Hepatic stellate cell (primary cell): ENCODE measurements at regions not wholly inside any gene's neighbourhood (a gene's known extent, or its start where the extent isn't known, plus 50 kb on each side); places are given as distances from the start of the nearest gene placed in this dataset.

Source experiments
- DNase-seq: peaks from one replicate; pipeline ENCODE4 v3.0.0; 2011; ENCODE audit warnings: low spot score

DNA sequence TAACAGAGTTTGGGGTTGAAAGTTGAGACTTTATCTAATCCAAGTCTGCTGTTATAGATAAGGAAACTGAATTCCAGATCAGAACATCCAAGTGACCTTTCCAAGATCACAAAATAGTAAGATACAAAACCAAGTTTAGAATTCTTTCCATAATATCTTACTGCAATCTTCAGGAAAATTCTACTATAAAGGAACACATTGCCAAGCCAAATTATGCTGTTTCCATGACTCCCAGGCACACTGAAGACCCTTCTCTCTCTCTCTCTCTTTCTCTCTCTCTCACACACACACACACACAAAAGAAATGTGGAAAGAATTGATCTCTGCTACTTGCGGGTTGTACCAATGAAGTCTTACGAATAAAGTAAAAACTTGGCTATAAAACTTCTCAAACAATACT lies 398.4 kb downstream of the METTL4 start:
- no peak for DNase-seq

DNA sequence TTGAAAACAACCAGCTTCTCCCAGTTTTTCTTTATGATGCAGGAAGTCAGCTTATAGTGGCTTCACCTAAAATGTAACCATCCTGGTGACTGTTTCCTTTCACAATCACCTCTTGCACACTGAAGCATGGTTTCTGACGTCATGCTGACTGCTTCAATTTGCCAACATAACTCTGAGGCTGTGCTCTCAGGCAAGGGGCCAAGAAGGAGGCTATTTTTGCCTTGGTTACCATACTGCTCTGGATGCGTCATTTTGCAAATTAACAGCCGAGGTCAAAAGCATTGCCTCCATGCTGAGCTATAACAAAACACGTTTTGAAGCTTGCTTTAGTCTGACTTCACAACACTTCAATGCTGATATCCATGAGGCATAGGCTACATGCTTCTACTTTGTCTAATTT lies 397.8 kb downstream of the METTL4 start:
- no peak for DNase-seq

DNA sequence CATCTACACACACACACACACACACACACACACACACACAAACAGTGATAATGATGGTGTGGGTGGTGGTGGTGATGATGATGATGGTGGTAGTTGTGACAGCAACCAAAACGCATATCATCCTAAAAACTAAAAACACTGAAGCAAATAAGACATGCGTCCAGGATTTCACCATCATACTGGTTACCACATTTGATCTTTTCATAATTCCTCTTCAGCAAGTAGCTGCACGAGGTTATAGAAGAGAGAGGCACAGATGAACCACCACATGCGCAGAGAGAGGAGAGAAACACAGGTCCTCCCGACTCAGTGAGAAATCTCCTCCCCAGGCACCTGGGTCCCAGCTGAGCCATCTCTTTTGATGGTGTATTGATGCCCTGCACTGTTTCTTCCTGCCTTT lies 393.3 kb downstream of the METTL4 start:
- DNase-seq, result no peak

GRCh38 chr18:2179498-2180183 lies 391.7 kb downstream of the METTL4 start:
- no peak for DNase-seq

DNA sequence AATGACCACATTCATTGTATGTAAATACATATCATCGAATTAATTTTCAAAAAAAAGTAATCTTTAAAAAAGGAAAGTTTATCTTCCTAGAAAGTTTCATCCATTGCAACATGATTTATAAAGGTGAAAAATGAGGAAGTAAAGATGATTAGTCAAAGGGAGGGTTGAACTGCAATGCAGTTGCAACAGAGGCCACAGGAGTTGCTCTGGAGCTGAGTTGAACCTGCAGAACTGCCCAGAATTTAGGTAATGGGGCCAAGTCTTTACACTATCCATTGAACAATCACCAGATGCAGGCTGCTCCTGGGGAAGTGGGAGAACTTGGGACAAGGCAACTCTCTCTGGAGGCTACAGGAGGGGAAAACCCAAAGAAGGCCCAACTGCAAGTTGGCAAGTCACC lies 390.7 kb downstream of the METTL4 start:
- DNase-seq, result no peak

- no peak for DNase-seq
Measured at GRCh38 chr18:2183432-2183831, 387.9 kb downstream of the METTL4 start.

- DNase-seq, result no peak
Measured at GRCh38 chr18:2186967-2187366, 384.3 kb downstream of the METTL4 start.

DNA sequence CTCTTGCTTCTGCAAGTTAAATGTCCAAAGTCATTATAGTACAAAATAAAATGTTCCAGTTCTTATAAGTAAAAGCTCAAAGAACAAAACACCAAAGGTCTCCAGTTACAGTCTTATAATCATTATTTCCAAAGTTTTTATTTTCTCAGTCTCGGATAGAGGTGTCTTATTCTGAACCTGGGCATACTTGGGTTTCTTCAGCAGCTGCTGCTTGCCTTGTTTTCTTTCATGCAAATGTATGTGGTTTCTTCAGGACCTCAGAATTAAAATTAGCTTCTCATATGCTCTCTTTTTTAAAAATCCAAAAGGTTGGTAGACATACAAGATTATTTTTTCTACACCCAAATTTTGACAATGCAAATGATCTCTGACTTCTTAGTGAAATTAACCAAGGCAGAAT lies 383.0 kb downstream of the METTL4 start:
- no peak for DNase-seq

DNA sequence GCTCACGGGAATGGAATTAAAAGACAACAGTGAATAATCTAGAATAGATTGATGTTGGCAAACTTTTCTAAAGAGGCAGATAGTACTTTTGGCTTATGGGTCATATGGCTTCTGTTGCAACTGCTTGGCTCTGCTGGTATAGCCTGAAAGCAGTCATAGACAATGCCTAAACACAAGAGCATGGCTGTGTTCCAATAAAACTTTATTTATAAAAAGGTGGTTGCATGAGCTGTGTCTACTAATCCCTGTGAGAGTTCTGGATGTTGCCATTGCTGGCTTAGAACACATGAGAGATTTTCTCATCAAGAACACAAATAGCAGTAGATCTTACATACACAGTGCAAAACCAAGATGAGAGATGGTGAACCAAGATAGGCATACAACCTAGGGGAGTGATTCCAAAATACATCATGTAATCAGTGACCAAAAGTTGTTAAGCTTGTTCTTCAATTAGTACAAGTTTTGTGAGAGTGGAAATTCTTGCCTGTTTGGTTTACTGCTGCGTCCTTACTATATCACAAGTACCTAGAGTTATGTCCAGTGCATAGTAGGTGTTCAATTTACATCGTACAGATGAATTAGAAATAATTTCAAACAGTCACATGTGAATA lies 380.0 kb downstream of the METTL4 start:
- DNase-seq, result no peak

GRCh38 chr18:2192562-2192961 lies 378.7 kb downstream of the METTL4 start:
- DNase-seq, result no peak

GRCh38 chr18:2197946-2198345 lies 373.4 kb downstream of the METTL4 start:
- no peak for DNase-seq

DNA sequence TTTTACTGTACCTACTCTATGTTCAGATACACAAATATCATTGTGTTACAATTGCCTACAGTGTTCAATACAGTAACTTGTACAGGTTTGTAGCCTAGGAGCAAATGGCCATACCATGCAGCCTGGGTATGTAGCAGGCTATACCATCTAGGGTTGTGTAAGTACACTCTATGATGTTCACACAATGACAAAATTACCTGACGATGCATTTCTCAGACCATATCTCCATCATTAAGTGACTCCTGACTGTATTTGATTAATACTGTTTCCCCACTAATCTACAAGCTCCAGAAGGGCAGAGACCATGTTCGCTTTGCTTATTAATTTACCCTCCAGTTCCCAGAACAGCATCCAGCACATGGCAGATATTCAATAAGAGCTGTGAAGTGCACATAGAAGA lies 372.2 kb downstream of the METTL4 start:
- no peak for DNase-seq

- no peak for DNase-seq
Measured at GRCh38 chr18:2201036-2201600, 370.2 kb downstream of the METTL4 start.

DNA sequence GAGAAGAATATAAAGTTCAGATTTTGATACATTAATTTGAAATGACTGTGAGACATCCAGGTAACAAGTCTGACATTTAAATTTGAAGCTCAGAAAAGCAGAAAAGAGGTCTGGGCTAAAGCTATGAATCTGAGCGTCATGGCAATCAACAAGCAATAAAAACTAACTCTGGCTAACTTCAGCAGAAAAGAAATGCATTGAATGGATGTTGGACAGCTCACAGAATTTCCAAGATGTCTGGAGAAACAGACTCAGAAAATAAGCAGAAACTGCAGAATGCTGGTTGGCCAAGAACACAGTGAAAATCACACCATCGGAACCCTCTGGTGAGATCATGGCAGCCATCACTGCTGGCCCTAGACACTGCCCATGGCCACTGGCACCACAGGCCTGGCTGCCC lies 366.6 kb downstream of the METTL4 start:
- DNase-seq, result no peak

- DNase-seq, result no peak
Measured at GRCh38 chr18:2207294-2207693, 364.0 kb downstream of the METTL4 start.

DNA sequence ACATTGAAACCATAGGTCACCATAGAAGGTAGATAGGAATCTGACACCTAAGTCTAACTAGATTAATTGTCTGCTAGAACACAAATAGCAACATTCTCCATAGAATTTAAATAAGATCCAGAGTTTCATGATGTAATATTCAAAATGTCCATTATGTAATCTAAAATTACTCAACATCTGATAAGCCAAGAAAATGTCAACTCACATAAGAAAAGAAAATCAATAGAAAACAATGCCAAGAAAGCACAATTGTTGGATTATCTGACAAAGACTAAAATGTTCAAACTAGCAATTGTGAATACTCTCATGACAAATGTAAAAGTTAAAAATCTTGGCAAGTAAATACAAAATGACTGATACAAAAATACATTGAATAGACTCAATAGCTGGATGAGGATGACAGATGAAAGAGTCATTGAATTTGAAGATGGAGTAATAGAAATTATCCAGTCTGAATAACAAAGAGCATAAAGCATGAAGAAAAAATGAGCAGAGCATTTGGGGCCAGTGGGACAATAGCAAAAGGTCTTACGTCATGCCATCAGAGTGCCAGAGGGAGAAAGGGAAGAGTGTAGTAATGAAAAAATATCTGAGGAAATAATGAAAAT lies 358.6 kb downstream of the METTL4 start:
- no peak for DNase-seq

DNA sequence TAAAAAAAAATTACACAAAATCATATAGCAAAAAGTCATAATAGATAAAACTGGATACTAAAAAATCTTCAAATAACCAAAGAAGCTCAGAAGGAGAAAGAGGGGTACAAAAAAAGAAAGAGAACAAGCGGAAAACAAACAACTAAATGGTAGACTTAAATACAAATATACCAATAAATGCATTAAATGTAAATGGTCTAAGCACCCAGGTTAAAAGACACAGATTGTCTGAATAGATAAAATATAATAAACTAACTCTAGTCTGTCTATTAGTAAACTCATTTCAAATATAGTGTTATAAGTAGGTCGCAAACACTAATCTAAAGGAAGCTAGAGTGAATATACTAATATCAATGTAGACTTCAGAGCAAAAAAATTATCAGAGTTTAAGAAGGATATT lies 357.4 kb downstream of the METTL4 start:
- DNase-seq, result no peak

DNA sequence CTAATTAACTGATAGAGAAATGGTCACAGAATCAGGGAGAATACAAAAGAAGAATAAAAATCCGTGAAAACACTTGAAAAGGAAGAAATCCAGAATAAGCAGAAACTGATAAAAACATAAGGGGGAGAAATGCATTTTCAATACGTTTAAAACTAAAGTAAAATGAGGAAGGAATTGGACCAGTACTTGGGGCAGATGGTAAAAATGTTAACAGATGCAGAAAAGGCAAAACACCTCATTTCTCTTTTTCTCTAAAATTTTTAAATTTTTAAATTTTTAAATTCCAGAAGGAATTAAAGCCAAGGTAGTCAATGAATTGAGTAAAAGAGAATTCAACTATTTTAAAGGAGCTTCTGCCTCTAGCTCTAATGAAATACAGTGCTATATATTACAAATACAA lies 353.9 kb downstream of the METTL4 start:
- DNase-seq, result no peak

- no peak for DNase-seq
Measured at GRCh38 chr18:2218101-2218500, 353.2 kb downstream of the METTL4 start.

DNA sequence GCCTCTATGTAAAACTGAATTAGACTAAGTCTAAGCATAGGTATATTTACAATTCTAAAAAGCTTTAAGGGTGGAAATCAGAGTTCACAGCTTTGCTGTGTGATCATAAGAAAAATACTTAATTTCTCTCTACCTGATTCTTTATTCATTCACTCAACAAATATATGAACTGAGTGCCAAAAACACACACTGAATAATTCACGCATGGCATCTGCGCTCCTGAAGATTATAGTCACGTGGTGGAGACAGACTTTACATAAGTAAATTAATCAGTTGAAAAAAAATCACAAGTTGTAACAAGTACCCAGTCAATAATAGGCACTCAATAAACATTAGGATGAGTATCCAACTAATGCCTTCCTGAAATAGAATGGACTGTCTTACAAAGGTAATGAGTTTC lies 351.6 kb downstream of the METTL4 start:
- DNase-seq, result no peak

DNA sequence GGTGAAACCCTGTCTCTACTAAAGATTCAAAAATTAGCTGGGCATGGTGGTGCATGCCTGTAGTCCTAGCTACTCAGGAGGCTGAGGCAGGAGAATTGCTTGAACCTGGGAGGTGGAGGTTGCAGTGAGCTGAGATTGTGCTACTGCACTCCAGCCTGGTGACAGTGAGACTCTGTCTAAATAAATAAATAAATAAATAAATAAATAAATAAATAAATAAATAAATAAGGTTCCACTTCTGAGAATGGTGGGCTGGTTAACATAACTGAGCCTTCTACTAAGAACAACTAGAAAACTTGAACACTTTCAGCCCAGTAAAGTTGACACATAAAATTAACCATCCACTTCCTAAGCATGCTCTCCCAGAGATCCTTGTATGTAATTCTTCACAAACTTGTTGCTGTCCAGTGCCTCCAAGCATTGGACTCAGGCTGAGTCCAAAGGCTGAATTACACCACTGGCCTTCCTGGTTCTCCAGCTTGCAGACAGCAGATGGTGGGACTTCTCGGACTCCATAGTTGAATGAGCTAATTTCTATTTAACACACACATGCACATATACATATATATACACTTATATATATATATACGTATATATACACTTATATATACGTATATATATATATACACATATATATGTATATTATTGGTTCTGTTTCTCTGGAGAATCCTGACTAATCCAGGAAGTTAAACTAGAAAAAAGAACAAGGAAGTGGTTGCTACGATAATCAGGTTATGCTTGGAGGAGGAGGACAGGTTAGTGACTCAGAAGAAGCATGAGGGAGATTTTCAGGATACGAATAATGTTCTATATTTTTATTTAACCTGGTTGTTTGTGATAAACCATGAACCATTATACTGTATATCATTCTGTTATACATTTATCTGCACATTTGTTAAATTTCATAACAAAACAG lies 348.8 kb downstream of the METTL4 start:
- no peak for DNase-seq

- DNase-seq, result no peak
Measured at GRCh38 chr18:2223449-2223848, 347.9 kb downstream of the METTL4 start.
